HG03442 (cell line): ENCODE measurements at regions not wholly inside any gene's neighbourhood (a gene's known extent, or its start where the extent isn't known, plus 50 kb on each side); places are given as distances from the start of the nearest gene placed in this dataset.

Experiments
- ATAC-seq: cut with Tn5 transposase; IDR thresholded peaks from one replicate; pipeline ENCODE4 v1.9.1; 2021; ENCODE audit warnings: mild to moderate bottlenecking, moderate library complexity; ENCODE audit not compliant: unreplicated experiment

DNA sequence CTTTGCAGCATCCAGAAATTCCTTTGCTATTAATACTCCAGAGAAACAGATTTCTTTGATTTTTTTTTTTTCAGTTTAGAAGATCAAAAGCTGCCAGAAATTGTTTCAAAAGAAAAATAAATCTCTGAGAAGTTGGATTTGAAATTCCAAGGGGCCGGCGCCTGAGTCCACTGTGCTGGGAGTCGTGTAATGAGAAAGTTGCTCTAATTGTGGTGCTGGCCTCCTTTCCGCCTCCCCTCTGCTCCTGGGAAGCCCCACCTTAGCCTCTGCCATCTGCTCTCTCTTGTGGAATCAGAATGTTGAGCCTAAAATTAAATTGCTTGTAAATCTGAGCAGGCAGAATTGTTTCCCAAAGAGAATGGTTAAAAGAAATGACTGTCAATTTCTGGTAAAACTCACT lies 93.3 kb downstream of the EMX2 start:
- ATAC-seq: no peak

DNA sequence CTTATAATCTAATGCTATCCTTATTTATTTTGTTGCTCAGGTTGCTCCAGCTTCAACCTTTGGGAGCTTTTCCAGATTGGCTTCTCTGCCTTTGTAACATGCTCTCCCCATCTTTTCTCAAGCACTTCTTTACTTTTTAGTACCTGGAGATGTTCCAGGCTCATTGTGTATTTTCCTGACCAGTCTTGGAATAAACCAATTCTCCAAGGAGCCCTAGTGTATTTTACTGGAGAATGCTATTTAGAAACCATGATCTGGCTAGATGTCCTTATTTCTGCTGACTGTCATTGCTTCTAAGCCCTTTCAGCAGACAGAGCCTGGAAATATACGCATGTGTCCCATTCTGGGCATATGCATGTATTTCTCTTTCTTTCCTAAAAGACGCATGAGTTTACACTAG lies 95.7 kb downstream of the EMX2 start:
- ATAC-seq: no peak

DNA sequence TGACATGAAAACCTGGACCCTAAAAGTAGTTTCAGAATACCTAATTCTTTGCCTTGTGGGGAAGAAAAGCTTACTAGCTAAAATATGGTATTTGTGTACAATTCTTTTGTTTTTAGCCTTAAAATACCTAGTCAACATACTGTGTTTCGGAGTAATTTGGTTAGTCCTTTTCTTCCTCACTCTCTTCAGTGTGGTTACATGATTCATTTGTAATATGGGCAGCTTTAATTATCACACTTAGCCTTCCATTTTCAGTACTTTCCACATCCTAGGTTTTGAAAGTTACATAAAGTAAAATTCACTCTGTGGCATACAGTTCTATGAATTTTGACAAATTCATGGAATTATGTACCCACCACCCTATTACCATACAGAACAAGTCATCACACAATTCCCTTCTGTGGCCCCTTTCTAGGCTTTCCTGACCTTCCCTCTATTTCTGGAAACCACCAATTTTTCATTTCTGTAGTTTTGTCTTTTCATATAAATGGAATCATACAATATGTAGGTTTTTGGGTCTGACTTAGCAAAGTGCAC lies 96.2 kb downstream of the EMX2 start:
- no peak for ATAC-seq

DNA sequence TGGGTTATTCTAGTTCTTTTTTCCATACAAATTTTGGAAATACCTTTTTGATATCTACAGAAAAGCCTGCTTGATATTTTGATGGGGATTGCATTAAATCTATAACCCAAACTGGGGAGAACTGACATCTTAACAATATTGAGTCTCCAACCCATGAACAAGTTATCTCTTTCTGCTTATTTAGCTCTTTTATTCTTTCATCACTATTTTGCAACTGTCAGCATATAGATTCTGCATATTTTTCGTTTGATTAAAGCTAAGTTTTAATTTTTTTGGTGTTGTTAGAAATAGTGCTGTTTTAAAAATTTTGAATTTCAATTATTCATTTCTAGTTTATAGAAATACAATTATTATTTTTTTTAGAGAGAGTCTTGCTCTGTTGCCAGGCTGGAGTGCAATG lies 97.9 kb downstream of the EMX2 start:
- no peak for ATAC-seq

- no peak for ATAC-seq
These were observed 104.2 kb downstream of the EMX2 start for GRCh38 chr10:117646718-117647117.

- ATAC-seq: no peak
These were observed 104.8 kb downstream of the EMX2 start for GRCh38 chr10:117647306-117647705.

DNA sequence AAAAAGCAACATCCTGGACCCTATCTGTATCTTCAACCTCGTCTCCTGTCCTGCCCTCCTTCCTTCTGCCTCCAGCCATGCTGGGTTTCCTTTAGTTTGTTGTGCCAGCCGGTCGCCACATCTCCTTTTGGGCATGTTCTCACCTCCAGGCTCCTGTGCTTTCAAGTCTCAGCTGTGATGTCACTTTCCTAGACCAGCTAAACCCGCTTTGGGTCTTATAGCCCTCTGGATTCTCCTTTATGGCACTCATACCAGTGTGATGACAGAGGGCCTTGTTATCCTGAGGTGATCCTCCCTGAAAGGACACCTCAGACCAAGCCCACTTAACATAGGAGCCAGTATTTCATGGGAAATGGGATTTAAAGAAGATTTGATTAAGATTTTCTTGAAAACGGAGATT lies 108.6 kb downstream of the EMX2 start:
- no peak for ATAC-seq

DNA sequence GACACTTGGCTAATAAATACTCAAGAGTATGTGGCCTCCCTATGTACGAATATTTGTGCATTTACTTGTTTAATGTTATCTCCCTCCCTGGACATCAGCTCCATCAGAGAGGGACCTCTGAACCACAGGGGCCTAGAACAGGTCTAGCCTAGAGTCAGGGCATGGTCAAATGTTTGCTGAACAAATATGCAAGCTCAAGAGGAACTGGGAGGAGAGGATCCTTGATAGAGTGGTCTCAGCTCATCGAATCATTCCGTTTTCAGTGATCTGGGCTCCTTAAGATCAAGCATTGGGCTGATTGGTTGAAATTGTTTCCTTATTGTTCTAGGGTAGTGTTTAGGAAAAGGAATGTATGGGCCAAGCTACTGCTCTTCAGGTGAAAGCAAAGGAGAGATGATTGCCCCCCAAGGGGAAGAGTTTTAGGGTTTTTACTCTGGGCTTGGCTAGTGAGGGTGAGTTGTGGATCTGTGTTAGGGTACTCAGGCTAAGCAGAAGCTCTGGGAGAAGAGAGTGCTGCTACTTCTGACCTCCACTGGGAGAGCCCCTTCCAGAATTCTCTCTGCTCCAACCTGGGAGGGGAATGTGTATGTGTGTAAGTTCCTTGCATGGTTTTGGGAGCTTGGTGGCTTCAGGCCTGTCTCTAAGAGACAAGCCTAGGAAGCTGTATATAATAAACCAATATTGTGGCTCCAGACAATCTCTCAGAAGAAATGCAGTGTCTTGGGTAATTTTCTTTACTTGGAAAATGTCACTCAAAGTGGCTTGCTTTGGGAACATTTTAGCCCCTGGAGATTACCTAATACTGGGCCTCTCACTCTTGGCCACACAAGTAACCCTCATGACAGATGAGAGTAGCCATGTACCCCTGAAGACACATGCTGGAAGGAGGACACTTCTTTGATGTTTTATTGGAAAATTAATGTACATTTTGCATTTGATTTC lies 110.0 kb downstream of the EMX2 start:
- ATAC-seq: peak; percentile 22

DNA sequence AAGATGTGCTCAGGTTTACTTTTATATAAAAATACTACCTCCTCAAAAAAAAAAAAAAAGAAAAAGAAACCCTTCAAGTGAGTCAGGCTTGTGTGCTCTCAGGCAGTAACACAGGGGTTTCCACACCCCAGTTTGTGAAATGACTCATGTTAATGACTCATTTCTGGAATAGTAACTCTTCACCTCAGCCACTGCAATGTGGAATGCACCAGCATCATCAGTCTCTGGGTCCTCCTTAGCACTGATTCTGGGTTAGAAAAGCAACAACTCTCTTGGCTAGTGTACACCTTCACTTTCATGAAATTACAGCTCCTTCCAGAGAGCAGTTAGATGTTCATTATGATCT lies 110.6 kb downstream of the EMX2 start:
- peak; percentile 82 for ATAC-seq

DNA sequence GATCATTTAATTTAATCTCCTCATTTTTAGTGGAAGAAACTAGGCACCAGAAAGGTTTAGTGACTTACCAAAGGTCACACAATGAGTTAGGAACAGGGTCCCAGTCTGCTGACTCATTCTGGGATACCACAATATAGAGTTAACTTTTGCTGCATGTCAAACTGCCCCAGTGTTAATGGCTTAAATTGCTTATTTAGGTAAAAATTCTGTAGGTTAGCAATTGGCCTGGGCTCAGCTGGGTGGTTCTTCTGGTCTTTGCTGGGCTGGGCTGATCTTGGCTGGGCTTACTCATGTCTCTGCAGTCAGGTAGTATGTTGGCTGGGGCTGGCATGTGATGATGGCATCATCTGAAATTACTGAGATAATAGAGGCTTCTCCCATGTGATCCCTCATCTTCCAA lies 111.6 kb downstream of the EMX2 start:
- ATAC-seq: no peak

GRCh38 chr10:117656385-117657367 lies 114.1 kb downstream of the EMX2 start:
- ATAC-seq: peak; percentile 82

DNA sequence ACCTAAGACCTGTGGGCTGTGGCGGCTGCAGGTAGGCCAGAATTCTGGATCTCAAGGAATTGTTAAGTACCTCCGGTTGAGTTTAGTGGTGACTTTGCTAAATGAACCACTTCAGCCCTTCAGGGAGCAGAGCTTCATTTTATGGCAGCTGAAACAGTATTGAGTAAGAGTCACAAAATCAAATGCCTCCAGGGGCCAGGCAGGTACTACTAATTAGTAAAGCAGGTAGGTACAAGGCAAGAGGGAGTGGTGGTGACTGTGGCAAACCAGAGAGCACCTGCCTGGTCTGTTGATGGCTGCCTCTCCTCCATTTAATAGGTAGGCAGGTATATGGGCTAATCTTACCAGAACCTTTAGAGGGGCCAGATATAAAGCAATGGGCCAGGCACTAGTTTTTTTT lies 118.8 kb downstream of the EMX2 start:
- ATAC-seq: no peak

- ATAC-seq: no peak
These were observed 119.6 kb downstream of the EMX2 start for GRCh38 chr10:117662126-117662525.

GRCh38 chr10:117662751-117663540 lies 120.4 kb downstream of the EMX2 start:
- no peak for ATAC-seq

GRCh38 chr10:117663750-117664149 lies 121.2 kb downstream of the EMX2 start:
- ATAC-seq: peak; percentile 100

GRCh38 chr10:117664288-117664687 lies 121.7 kb downstream of the EMX2 start:
- no peak for ATAC-seq

DNA sequence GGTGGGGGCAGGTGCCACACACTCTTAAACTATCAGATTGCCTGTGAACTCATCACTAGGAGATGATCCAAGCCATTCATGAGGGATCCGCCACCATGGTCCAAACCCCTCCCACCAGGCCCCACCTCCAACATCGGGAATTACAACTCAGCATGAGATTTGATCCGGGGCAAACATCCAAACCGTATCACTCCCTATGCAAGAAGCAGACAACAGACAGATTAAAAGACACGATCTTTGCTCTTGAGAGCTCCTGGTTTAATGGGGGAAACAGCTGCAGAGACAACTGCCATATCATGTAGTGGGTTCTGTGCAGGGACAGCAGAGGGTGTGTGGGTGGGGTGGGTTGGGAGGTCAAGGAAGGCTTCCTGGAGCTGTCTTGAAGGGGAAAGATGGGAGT lies 123.6 kb downstream of the EMX2 start:
- no peak for ATAC-seq

GRCh38 chr10:117666965-117667364 lies 124.4 kb downstream of the EMX2 start:
- ATAC-seq: no peak

DNA sequence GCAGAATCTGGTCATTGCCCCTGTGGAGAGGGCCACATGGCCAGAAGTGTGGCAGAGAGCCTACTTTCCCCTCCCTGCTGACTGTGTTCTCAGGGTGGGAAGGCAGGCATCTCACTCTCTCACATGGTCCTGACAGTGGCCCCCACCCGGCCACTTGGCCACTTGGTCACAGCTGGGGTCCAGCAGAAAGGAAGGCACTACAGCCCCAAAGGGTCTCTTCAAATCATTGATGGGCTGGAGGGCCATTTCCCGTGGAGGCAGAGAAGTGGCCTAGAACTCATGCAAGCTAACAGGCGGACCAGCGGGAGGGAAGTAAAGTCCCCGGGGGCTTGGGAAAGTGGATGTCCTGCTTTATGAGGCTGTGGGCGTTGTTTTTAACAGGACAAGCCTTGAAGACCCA lies 125.3 kb downstream of the EMX2 start:
- no peak for ATAC-seq

DNA sequence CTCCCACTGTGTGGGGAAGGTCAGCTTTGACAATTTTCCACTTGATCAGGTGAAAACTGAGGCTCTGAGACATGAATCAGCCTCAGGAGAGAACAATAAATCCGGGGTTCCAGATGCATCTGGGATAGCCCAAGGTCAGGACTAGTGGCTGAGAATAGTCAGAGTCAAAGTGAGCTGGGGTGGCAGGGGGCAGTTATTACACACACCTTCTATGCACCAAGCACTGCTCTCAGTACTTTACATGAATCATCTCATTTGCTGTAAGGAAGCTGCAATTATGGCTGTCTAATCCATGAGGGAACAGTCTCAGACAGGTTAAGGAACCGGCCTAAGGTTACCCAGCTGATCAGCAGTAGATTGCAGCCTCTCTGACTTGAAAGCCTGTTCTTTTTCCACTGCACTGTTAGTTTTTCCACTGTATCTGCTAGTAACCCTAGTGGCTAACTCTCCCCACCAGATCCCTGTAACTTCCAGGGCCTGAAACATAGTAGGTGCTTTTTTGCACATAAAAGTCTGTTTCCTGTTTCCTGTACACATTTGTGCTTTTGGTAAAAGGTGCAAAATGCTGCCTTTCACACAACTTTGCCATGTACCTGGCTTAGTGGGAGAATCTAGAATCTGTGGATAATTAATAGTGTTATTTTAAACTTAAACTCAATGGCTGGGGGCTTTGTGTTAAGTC lies 125.9 kb downstream of the EMX2 start:
- ATAC-seq: no peak
